GM12801 (cell line): ENCODE measurements at regions not wholly inside any gene's neighbourhood (a gene's known extent, or its start where the extent isn't known, plus 50 kb on each side); places are given as distances from the start of the nearest gene placed in this dataset.

Experiments
- CTCF ChIP-seq: IDR thresholded peaks from one replicate; pipeline ENCODE4 v1.5.1; 2011; ENCODE audit warnings: control low read depth; ENCODE audit not compliant: insufficient read length; ENCODE audit errors: extremely low read depth

- no peak for TF ChIP-seq CTCF
Observed at GRCh38 chr9:135188681-135189151, 101.2 kb downstream of the OLFM1 start.

GRCh38 chr9:135189497-135189896 is 102.0 kb downstream of the OLFM1 start:
- TF ChIP-seq CTCF = no peak

- TF ChIP-seq CTCF = no peak
Observed at GRCh38 chr9:135190789-135191577, 103.5 kb downstream of the OLFM1 start.

DNA sequence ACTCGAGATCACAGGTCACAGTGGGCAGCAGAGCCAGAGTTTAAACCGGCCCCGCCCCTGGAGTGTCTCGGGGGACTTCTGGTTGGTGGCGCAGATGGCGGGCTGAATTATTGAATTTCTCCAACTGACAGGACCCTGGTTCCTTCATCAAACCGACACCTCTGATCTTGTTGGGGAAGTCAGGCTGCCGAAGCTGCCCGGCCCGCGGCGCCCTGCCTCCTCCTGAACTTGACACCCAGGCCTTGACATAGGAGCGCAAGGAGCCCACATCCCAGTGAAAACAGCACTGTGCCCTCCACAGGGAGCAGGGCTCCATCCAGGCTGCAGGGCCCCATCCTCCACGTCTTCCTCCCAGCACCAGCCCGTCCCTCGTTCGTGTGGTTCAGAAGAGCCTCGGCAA is 105.2 kb downstream of the OLFM1 start:
- no peak for TF ChIP-seq CTCF

- no peak for TF ChIP-seq CTCF
Observed at GRCh38 chr9:135196474-135196873, 109.0 kb downstream of the OLFM1 start.

DNA sequence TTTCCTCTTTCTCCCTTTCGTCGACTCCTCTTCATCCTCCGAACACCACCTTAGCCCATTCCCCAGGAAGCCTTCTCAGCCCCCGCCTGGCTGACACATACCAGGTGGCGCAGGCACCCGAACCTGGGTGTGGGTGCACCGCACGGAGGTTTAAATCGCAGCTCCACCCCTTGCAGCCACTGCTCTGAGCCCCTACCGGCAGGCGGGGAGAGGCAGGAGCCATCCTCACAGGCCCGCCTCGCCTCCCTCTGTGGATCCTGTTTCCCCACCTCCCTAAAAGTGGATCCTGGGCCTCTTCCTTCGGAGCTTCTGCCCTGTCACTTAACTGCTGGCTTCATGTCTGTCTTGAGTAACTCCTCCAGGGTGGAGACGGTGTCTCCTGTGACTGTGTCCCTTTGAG is 110.7 kb downstream of the OLFM1 start:
- TF ChIP-seq CTCF = no peak

DNA sequence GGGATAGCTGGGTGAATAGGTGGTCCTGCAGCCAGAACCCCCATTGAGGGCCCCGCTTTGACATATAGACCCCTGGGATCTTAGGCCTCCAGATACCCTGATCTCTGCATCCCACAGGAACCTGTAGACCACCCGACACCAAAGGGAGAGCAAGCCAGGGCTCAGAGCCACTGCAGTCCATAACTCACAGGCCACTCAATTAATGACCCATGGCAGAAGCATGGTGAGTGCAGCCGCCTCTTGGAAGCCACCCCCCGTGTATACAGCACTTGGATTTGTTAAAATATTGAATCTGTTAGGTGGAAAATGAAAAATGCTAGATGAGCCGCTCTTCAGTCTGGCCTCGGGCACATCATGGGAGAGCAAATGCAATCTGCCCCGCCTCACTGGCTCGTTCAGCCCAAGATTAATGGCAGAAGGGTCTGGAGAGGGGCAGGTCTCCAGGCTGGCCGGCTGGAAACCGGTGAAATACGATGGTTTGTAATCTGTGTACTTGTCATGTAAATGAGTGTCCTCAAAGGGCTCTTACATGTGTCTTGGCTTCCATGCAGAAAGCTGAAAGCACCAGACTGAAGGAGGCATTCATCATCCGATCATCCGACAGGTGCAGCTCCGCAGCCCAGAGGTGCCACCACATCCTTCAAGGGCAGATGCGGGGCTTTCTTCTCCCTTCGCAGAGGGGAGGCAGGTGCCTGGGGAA is 111.3 kb downstream of the OLFM1 start:
- TF ChIP-seq CTCF = no peak
